ENCODE measurements at regions not wholly inside any gene's neighbourhood (a gene's known extent, or its start where the extent isn't known, plus 50 kb on each side); places are given as distances from the start of the nearest gene placed in this dataset.
"Not testable (repeated sequence)": the region's sequence is repeated elsewhere in the genome, so short reads cannot be mapped to it uniquely, and the experiment has no call there.

DNA sequence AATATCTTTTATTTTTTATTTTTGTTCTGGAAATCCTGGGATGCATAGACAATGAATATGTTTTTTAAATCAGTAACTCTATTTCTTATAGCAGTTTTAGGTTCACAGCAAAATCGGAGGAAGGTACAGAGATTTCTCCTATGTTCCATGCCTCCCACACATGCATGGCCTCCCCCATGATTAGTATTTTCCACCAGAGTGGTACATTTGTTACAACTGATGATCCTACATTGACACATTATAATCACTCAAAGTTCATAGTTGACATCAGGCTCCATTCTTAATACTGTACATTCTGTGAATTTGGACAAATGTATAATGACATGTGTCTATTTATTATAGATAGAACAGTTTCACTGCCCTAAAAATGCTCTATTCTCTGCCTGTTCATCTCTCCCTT, 99.0 kb upstream of the THOC3 start:
- TF ChIP-seq ZFP30 (CRISPR knock-in tag; IDR thresholded peaks at IDR 0.05) = not testable (repeated sequence)
- TF ChIP-seq, protein P1, sequence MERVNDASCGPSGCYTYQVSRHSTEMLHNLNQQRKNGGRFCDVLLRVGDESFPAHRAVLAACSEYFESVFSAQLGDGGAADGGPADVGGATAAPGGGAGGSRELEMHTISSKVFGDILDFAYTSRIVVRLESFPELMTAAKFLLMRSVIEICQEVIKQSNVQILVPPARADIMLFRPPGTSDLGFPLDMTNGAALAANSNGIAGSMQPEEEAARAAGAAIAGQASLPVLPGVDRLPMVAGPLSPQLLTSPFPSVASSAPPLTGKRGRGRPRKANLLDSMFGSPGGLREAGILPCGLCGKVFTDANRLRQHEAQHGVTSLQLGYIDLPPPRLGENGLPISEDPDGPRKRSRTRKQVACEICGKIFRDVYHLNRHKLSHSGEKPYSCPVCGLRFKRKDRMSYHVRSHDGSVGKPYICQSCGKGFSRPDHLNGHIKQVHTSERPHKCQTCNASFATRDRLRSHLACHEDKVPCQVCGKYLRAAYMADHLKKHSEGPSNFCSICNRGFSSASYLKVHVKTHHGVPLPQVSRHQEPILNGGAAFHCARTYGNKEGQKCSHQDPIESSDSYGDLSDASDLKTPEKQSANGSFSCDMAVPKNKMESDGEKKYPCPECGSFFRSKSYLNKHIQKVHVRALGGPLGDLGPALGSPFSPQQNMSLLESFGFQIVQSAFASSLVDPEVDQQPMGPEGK (CRISPR knock-in tag; IDR thresholded peaks at IDR 0.05; ENCODE audit: borderline replicate concordance) = not testable (repeated sequence)
- TF ChIP-seq, protein P2, sequence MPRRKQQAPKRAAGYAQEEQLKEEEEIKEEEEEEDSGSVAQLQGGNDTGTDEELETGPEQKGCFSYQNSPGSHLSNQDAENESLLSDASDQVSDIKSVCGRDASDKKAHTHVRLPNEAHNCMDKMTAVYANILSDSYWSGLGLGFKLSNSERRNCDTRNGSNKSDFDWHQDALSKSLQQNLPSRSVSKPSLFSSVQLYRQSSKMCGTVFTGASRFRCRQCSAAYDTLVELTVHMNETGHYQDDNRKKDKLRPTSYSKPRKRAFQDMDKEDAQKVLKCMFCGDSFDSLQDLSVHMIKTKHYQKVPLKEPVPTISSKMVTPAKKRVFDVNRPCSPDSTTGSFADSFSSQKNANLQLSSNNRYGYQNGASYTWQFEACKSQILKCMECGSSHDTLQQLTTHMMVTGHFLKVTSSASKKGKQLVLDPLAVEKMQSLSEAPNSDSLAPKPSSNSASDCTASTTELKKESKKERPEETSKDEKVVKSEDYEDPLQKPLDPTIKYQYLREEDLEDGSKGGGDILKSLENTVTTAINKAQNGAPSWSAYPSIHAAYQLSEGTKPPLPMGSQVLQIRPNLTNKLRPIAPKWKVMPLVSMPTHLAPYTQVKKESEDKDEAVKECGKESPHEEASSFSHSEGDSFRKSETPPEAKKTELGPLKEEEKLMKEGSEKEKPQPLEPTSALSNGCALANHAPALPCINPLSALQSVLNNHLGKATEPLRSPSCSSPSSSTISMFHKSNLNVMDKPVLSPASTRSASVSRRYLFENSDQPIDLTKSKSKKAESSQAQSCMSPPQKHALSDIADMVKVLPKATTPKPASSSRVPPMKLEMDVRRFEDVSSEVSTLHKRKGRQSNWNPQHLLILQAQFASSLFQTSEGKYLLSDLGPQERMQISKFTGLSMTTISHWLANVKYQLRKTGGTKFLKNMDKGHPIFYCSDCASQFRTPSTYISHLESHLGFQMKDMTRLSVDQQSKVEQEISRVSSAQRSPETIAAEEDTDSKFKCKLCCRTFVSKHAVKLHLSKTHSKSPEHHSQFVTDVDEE (CRISPR knock-in tag; IDR thresholded peaks at IDR 0.05) = not testable (repeated sequence)

All from SK-N-SH treated with all-trans-retinoic acid at 6 μM for 48 hours (cell line).